ENCODE measurements at regions not wholly inside any gene's neighbourhood (a gene's known extent, or its start where the extent isn't known, plus 50 kb on each side); places are given as distances from the start of the nearest gene placed in this dataset.

DNA sequence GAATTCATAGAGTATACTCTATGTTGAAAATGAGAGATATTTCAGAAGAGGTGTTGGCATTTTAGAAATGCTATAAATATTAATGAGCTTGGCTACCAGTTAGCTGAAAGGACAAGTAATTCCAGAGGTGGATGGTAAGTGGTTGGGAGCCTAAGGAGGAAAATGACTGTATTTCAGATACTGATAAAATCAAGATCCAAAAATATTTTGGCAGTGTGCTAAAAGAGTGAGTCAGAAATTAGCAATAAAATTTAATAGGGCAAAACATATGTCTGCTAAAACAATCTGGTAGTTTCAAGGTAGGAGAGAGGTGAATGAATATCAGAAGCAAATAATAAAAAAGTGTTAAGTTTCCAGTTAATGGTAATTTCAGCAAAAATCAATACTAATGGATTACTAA, 1287.9 kb downstream of the CDH8 start:
- no peak overlapping the region for H3K4me3 ChIP-seq (ENCODE audit: low read length)
- no peak for DNase-seq (ENCODE audit: low read depth, low spot score)

DNA sequence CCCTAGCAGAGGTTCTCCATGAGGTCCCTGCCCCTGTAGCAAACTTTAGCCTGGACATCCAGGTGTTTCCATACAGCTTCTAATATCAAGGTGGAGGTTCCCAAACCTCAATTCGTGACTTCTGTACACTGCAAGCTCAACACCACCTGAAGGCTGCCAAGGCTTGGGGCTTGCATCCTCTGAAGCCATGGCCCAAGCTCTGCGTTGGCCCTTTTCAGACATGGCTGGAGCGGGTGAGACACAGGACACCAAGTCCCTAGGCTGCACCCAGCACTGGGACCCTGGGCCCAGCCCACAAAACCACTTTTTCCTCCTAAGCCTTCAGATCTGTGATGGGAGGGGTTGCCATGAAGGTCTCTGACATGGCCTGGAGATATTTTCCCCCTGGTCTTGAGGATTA, 1292.0 kb downstream of the CDH8 start:
- no peak overlapping the region for H3K4me3 ChIP-seq (ENCODE audit: low read length)
- no peak for DNase-seq (ENCODE audit: low read depth, low spot score)

DNA sequence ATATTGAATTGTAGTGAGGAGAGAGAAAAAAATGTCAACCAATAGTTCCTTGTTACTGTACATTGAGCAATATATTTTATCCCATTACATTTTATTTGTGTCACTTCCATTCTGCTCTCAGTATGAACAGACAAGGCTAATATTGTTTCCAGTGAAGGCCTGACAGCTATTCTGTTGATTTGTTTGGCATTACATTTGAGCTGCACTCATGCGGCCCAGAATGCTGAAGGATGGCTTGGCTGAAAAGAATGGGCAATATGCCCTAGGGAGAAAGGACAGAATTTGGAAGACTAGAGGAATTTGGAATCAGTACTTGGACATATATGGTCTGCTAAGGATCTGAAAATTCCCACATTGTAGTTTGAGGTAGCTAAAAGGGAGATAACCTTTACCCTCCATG, 1294.4 kb downstream of the CDH8 start:
- DNase-seq (ENCODE audit: low read depth, low spot score) = no peak
- H3K4me3 ChIP-seq (ENCODE audit: low read length) = no peak overlapping the region

DNA sequence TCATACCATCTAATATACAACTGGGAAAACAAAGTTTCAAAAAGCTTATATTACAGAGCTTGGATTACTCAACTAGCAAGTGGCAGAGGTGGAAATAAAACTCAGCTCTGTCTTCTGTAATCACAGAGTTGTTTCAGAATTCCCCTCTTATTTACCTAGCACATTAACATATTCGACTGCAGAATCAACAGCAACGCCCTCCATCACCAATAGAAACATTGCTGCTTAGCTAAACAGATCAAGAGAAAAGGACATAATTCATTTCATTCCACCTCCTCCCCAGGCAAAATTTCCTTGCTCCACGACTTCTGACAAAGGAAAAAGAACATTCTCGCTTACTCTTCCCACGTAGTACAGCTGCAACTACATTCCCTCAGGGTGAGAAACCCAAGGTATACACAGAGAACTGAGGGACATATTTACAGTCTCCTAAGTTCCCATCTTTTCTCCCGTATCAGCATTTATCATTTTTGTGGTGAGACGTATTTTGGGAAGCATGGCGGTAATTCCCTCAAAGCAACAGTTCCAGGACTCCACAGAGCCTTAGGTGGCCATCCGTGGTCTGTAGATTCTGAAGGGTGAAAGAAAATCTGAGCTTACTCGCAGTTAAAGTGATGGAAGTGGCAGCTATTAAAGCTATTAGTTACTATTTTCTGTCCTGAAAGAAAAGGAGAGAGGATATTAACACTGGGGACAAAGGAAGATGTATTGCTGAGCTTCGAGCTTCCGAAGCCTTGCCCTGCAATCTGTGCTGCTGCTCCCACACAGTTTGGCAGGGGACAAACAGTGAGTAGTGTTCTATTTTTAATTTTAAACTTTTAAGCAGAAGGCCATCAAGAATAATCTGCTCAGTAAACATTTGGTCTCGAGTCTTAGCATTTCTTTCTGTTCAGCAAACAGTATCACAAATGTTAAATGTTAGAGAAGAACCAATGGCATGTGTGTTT, 1296.2 kb downstream of the CDH8 start:
- DNase-seq (ENCODE audit: low read depth, low spot score) = no peak

DNA sequence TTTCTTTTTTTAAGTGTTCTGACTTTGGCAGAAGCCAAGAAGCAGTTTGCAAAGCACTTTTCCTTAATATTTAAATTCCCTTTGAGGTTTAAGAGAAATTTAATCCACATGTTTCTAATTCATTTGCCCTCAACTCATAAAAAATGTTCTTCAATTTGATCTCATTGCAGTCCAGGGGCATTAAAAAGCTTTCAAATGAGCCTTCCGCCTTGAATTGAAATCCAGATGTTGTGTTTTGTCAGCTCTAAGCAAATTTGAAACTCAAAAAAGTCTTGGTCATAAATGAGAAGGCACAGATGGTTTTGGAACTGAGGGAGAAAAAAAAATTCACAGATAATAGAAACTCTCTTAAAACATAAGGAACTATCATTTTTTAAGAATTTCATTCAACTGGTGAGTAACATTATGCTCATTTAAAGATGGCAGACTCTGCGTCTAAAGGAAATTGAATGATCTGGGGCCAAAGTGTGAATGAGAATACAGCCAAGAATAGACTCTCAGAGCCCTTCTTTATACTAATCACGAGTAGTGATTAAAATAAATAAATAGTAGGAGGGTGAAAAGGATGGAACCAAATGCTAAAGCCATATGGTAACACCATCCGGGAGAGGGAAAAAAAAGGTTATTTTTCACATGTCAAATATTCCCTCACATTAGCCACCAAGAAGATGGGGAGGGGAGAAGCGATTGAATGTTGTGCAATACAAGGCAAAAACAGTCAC, 1304.7 kb downstream of the CDH8 start:
- no peak overlapping the region for H3K4me3 ChIP-seq (ENCODE audit: low read length)
- no peak for DNase-seq (ENCODE audit: low read depth, low spot score)

More for the DNA sequence above, 1296.2 kb downstream of the CDH8 start:
- H3K4me3 ChIP-seq (ENCODE audit: low read length) = no peak overlapping the region

DNA sequence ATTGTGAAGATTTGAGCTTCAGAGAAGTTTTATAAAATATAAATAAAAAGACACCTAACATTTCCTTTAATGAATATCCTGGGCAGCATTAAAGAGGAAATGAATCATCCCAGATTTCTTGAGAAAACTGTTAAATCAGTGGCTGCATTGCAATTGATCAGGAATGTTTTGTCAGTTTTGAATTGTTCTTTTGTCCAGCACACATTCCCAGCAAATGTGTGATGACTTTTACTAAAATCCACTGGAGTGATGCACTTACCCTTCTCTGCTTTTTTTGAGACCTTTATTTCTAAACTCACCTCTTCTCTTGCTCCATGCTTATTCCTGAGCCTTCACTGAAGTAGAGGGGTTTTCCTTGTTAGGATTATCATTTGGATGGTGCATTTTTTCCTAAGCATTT, 1307.2 kb downstream of the CDH8 start:
- H3K4me3 ChIP-seq (ENCODE audit: low read length) = no peak overlapping the region
- no peak for DNase-seq (ENCODE audit: low read depth, low spot score)

DNA sequence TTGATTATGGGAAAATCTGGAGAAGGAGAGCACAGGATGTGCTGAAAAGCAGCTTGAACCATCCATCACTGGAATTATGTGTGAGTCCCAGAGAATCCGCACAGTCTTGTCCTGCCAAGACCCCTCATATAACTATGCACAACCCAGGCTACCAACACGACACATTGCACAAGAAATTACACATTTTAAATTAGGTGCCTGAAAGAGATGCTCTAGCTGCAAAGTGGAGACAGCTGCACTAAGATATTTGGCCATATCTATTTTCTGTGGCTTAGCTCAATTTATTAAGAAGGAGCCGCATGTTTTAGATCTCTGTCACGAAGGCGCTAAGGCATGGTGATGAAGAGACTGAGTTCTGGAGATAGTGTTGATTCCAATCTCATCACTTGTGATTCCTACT, 1308.4 kb downstream of the CDH8 start:
- no peak for DNase-seq (ENCODE audit: low read depth, low spot score)

DNA sequence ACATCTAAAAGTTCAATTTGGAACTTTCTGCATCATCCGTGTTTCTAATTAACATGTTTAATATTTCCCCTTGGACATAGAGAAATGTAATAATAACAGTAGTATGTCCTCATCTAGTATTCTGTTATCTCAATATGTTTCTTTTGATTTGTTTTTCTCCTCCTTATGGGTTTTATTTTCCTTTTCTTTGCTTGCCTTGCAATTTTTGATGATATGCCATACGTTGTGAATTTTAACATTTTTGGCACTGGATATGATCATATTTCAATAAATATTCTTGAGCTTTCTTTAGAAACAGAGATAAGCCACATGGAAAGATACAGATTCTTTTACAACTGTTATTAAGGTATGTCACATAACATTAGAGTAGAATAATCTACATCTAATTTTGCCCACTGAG, 1316.2 kb downstream of the CDH8 start:
- no peak for DNase-seq (ENCODE audit: low read depth, low spot score)
- H3K4me3 ChIP-seq (ENCODE audit: low read length) = no peak overlapping the region

More for the DNA sequence above, 1308.4 kb downstream of the CDH8 start:
- H3K4me3 ChIP-seq (ENCODE audit: low read length) = no peak overlapping the region

DNA sequence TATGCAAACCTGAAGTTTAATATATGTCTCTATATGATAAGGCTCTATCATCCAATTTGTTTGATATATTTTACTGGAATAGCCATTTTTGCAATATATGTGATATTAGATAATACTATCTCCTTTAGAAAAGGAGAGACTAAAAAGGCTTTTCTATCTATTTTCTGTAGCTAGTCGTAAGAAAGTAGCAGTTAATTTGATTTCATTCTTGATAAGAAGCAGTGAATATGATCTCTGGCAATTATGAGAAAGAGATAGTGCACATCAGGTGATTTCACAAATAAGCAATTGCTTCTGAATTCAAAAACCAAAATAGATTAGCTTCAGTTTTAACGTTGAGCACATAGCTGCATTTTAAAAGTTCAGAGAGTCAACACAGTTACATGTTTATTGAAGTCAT, 1318.4 kb downstream of the CDH8 start:
- no peak for DNase-seq (ENCODE audit: low read depth, low spot score)
- H3K4me3 ChIP-seq (ENCODE audit: low read length) = no peak overlapping the region

DNA sequence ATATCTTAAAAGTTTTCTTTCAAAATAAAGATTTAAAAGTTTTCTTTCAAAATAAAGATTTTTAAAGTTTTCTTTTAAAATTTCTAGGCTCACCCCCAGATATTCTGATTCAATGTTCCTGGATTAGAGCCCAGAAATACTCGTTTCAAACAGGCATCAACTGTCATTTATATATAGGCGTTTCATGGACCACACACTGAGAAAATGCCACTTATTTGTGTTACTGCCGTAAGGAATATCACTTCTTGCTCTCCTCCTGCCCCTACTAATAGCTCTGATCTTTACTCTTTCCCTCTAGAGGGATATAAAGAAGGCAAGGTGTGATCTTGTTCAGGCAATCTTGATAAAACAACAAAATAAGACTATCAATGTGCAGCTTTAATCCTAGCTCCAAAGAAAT, 1324.1 kb downstream of the CDH8 start:
- DNase-seq (ENCODE audit: low read depth, low spot score) = no peak
- H3K4me3 ChIP-seq (ENCODE audit: low read length) = no peak overlapping the region

DNA sequence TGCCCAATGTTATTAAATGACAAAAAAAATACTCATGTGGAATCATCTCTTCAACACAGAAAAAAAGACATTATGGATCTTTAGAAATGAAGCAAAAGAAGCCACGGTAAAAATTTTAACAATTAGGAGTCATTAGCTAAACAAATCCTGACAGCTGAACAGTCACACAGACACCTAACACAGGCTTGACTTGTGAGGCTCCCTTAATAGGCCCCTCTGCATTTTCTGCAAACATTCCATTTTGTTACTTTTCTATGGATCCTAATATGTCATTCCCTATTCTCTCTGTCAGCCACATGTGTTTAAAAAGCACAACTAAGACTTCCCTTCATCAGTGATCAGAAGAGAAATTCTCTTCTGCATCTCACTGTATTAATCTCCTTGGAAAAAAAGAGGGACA, 1331.5 kb downstream of the CDH8 start:
- no peak for DNase-seq (ENCODE audit: low read depth, low spot score)
- H3K4me3 ChIP-seq (ENCODE audit: low read length) = no peak overlapping the region

DNA sequence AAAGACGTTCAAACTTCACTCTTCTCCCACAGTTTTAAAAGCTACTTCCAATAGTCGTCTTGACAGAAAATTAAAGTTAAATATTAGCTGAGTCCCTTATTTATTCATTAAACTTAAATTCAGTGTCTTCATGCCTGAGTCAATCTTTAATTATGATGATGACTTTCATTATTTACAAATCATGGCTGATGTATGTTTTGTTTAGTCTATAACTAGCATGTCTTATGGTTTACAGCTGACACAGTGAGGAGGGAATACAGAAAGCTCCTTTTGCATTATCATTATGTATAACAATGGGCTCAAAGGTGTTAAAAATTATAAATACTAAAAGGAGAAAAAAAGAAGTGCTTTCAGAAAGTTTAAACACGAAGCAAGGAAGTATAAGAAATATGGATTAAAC, 1333.1 kb downstream of the CDH8 start:
- DNase-seq (ENCODE audit: low read depth, low spot score) = no peak
- no peak overlapping the region for H3K4me3 ChIP-seq (ENCODE audit: low read length)

DNA sequence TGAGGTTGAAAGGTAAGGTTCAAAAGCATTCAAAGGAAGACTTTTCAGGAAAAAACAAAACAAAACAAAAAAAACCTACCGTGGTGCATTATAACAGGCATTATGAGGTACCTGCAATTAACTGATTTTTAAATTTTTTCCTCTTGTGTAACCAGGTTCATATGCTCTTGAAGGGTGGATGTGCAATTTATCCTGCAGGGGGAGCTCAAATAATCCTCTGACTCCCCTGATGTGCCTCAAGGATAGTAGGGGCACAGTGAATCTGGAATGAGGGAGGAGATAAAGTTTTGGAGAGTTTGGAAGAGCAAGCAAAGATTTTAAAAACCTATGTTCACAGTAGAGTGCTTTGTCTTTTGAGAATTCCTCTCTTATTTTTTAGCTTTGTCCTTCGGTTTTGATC, 1349.4 kb downstream of the CDH8 start:
- no peak for DNase-seq (ENCODE audit: low read depth, low spot score)
- no peak overlapping the region for H3K4me3 ChIP-seq (ENCODE audit: low read length)

DNA sequence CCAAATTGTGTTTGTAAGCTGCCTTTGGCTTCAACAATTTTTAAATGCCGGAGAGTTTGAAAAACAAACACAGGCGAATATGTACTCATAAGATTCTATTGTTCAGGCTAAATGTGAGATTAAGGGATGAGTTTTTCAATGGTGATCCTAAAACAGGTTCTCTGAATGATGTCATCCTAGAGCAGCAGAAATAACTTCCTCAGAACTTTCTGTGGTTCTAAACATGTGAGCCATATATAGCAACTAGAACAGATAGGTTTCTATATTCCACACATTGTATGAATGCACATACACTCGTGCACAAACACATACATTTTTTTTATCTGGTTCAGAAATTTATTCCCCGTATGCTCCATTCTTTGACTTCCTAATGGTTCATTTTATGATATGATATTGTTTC, 1352.2 kb downstream of the CDH8 start:
- DNase-seq (ENCODE audit: low read depth, low spot score) = no peak
- H3K4me3 ChIP-seq (ENCODE audit: low read length) = no peak overlapping the region

DNA sequence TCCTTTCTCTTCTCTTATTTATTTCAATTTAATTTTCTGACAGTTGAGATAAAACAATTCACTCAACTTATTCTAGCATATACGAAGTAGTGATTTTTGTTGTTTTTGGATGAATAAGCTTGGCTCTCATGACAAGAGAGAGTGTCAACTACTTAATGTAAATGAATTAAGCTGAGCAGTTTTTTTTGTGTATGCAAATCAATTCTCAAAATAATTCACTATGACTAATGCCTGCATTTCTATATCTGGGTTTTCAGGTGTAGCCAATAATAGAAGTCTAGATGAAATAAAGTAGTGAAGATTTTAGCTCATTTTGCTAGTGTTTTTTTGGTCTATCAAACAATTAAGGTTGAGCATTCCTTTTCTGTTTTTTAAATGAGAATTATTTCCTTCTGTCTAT, 1354.0 kb downstream of the CDH8 start:
- H3K4me3 ChIP-seq (ENCODE audit: low read length) = no peak overlapping the region
- no peak for DNase-seq (ENCODE audit: low read depth, low spot score)

DNA sequence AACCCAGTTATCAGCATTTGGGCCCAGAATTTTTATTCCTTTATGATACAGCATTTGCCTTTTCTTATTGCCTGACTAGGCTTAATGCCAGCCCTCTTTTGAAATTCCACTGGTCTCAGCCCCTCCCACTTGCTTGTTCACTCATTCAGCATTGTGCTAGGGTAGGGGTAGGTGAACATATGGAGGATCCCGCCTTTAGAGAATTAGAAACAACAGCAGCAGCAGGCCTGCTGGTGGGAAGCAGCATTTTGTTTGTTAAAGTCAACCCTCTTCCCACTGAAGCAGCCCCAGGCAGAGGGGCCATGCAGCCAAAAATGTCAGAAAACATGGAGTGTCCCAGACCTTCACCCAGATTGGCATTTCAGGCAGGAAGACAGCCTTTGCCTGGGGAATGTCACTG, 1355.2 kb downstream of the CDH8 start:
- DNase-seq (ENCODE audit: low read depth, low spot score) = no peak
- H3K4me3 ChIP-seq (ENCODE audit: low read length) = no peak overlapping the region

DNA sequence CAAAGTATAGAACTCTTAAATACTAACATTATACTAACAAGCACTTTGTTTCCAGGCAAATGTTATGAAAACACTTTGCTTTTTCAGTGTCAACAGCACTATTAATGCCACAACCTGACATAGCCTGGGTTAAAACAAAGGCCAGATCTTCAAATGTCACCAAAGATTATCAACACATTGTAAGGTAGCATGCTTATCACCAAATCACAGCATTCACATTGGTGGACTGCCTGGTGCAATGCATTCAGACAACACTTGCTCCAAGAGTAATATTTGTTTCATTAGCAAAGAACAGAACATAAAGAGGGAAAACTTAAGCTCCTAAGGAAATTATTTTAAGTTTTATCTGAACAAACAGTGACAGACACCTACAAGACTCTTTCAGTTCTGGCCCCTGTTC, 1361.2 kb downstream of the CDH8 start:
- DNase-seq (ENCODE audit: low read depth, low spot score) = no peak
- no peak overlapping the region for H3K4me3 ChIP-seq (ENCODE audit: low read length)

DNA sequence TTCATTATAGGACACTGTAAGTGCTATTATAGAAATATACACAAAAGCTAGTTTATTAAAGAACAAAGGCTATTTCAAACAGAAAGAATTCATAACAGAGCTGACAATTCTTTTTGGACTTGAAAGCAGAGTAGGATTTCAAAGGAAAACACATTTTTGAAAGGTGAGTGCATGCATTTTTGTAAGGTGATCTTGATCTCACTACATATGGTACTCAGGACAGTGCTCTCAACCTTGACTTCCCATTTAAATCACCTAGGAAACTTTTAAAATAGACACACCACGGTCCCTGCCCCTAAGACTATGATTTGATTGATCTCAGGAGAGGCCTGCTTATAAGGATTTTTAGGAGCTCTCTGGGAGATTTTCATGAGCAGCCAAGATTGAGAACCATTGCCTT, 1362.0 kb downstream of the CDH8 start:
- H3K4me3 ChIP-seq (ENCODE audit: low read length) = no peak overlapping the region
- DNase-seq (ENCODE audit: low read depth, low spot score) = no peak

DNA sequence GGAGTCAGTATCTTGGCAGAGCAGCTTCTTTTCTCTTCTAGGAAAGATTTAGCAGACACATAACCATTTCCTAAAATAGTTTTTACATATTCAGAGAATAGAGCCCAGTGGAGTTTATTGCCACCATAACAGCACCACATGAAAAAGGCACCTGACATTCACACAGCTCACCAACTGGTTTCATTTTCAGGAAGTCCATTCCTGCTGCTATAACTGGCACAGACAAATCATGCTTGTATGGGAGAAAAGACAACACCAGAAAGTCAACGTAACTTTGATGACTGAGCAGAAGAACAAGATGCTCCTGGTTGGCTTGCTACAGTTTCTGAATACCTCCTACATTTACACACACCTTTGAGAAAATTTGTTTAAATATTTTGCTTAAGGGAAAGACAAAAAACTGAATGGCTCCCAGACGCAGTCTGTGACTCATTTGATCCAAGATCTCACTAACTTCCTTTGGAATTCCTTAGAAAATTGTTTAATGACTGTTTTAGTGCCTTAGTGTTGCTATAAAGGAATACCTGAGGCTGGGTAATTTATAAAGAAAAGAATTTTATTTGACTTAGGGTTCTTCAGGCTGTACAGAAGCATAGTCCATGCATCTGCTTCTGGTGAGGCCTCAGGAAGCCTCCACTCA, 1380.6 kb downstream of the CDH8 start:
- H3K4me3 ChIP-seq (ENCODE audit: low read length) = no peak overlapping the region
- no peak for DNase-seq (ENCODE audit: low read depth, low spot score)

DNA sequence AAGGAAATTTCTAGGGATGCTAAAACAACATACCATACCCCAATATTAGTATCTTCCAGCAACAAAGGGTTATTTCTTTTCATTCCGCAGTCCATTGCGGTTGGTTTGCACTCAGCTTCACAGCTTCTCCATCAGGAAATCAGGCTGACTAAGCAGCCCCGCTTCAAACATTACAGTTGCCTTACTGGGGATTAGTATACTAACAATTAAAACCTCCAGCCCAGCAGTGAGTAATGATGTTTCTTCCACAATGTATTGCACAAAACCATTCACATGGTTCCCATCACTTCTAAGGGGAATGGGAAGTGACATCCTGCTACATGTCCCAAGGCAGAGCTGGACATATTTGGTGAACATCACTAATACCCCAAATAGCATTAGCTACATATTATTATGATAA, 1384.9 kb downstream of the CDH8 start:
- H3K4me3 ChIP-seq (ENCODE audit: low read length) = no peak overlapping the region
- no peak for DNase-seq (ENCODE audit: low read depth, low spot score)

All from Jurkat, Clone E6-1 (cell line).